ENCODE measurements at regions not wholly inside any gene's neighbourhood (a gene's known extent, or its start where the extent isn't known, plus 50 kb on each side); places are given as distances from the start of the nearest gene placed in this dataset.

DNA sequence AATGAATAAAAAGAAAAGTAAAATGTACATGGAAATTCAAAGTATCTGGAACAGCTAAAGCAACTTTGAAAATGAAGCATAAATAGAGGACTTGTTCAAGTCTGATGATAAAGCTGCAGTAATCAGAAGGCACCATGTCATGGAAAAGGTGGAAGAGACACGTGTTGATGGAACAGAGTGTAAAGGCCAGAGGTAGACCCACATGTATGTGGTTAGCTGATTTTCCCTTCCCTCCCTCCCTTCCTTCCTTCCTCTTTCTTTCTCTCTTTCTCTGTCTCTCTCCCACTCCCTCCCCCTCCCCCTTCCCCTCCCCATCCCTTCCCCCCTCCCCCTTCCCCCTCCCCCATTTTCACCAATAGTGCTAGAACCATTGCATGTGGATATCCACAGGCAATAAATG, 58.7 kb upstream of the FCN1 start:
- CTCF ChIA-PET, result no interaction called here
- POLR2A ChIA-PET, result no interaction called here
- no peak for DNase-seq (ENCODE audit: low read depth)

DNA sequence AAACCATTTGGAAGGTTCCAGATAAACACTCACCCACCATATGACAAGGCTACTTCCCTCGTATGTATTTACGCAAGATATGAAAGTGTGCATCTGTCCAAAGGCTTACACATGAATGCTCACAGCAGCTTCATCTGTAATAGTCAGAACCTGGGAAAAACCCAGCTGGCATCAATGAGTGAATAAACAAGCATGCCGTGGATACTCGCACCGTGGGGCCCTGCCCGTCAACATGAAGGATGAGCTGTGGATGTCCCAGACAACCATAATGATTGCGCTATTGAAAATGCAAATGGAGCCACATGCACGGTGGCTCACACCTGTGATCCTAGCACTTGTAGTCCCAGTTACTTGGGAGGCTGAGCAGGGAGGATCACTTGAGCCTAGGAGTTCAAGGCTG, 60.6 kb upstream of the FCN1 start:
- DNase-seq (ENCODE audit: low read depth), result no peak
- Histone ChIP-seq H3K36me3 (ENCODE audit: control insufficient read depth, insufficient read depth, low read length) (no peaks in the 10 kb centered on the region), H3K27me3 (ENCODE audit: control insufficient read depth, insufficient read depth, low read length) (no peaks in the 10 kb centered on the region), H3K4me3 (ENCODE audit: low read depth, low read length) (no peak overlapping the region)
- TF ChIP-seq, protein P1, sequence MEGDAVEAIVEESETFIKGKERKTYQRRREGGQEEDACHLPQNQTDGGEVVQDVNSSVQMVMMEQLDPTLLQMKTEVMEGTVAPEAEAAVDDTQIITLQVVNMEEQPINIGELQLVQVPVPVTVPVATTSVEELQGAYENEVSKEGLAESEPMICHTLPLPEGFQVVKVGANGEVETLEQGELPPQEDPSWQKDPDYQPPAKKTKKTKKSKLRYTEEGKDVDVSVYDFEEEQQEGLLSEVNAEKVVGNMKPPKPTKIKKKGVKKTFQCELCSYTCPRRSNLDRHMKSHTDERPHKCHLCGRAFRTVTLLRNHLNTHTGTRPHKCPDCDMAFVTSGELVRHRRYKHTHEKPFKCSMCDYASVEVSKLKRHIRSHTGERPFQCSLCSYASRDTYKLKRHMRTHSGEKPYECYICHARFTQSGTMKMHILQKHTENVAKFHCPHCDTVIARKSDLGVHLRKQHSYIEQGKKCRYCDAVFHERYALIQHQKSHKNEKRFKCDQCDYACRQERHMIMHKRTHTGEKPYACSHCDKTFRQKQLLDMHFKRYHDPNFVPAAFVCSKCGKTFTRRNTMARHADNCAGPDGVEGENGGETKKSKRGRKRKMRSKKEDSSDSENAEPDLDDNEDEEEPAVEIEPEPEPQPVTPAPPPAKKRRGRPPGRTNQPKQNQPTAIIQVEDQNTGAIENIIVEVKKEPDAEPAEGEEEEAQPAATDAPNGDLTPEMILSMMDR (IDR thresholded peaks at IDR 0.05; ENCODE audit: insufficient read depth, low read depth, low read length), result no peak
- POLR2A ChIA-PET, result no interaction called here
- CTCF ChIA-PET, result no interaction called here

More for the DNA sequence above, 58.7 kb upstream of the FCN1 start:
- no peaks in the 10 kb centered on the region; the same call in 1 of the 2 replicates for H3K27me3 ChIP-seq (ENCODE audit: control insufficient read depth, insufficient read depth, low read length)
- H3K4me3 ChIP-seq (ENCODE audit: low read depth, low read length), result no peak overlapping the region
- H3K36me3 ChIP-seq (ENCODE audit: control insufficient read depth, insufficient read depth, low read length), result no peaks in the 10 kb centered on the region
- TF ChIP-seq, protein P1 (IDR thresholded peaks at IDR 0.05; ENCODE audit: insufficient read depth, low read depth, low read length), result no peak

DNA sequence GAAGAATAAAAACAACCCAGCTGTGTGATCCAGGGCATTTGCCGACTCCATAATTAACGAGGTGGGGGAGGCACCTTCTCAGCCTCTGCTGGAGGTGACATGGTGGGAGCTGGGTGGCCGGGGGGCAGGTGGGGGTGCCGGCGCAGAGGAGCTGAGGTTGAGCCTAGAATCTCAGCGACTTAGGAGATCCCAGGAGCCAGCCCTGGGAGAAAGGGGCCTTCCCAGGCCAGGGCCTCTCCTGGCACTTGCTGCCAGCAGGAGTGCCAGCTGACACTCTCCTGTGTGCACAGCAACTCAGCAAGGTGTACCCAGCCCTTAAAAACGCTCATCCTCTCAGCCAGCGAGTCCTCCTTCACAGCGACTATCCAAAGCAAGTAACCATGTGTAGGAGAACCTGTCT, 62.8 kb upstream of the FCN1 start:
- POLR2A ChIA-PET, result no interaction called here
- no peak overlapping the region for H3K4me3 ChIP-seq (ENCODE audit: low read depth, low read length)
- CTCF ChIA-PET, result no interaction called here
- TF ChIP-seq, protein P1 (IDR thresholded peaks at IDR 0.05; ENCODE audit: insufficient read depth, low read depth, low read length), result no peak
- H3K27me3 ChIP-seq (ENCODE audit: control insufficient read depth, insufficient read depth, low read length), result no peaks in the 10 kb centered on the region
- no peaks in the 10 kb centered on the region for H3K36me3 ChIP-seq (ENCODE audit: control insufficient read depth, insufficient read depth, low read length)
- DNase-seq (ENCODE audit: low read depth), result no peak

DNA sequence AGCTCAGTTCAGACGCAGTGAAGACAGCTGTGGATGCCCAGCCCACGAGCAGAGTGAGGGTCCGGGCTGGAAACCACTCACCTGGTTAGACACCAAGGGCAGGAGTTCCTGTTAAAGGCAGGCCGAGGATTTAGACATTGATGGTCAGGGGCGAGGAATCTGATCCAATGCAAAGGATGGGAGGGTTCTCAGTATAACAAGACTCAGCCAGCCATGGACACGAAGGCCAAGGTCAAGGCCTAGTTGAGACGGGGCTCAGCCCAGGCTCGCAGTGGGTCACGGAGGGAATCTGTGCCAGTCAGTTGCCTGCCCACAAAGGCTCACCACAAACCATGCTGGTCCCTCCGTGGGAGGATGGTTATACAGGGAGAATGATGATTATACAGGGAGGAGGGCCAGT, 63.3 kb upstream of the FCN1 start:
- no peaks in the 10 kb centered on the region for H3K36me3 ChIP-seq (ENCODE audit: control insufficient read depth, insufficient read depth, low read length)
- no peaks in the 10 kb centered on the region for H3K27me3 ChIP-seq (ENCODE audit: control insufficient read depth, insufficient read depth, low read length)
- CTCF ChIA-PET, result no interaction called here
- DNase-seq (ENCODE audit: low read depth), result no peak
- no peak overlapping the region for H3K4me3 ChIP-seq (ENCODE audit: low read depth, low read length)
- TF ChIP-seq, protein P1 (IDR thresholded peaks at IDR 0.05; ENCODE audit: insufficient read depth, low read depth, low read length), result no peak
- POLR2A ChIA-PET, result no interaction called here

DNA sequence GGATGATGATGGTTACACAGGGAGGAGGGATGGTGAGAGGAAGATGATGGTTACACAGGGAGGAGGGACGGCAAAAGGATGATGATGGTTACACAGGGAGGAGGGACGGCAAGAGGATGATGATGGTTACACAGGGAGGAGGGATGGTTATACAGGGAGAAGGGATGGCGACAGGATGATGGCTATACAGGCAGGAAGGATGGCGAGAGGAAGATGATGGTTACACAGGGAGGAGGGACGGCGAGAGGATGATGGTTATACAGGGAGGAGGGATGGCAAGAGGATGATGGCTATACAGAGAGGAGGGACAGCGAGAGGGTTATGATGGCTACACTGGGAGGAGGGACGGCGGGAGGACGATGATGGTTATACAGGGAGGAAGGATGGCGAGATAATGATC, 64.1 kb upstream of the FCN1 start:
- CTCF ChIA-PET, result no interaction called here
- POLR2A ChIA-PET, result no interaction called here
- TF ChIP-seq, protein P1 (IDR thresholded peaks at IDR 0.05; ENCODE audit: insufficient read depth, low read depth, low read length), result no peak

More for the DNA sequence above, 64.1 kb upstream of the FCN1 start:
- Histone ChIP-seq H3K27me3 (ENCODE audit: control insufficient read depth, insufficient read depth, low read length) (no peaks in the 10 kb centered on the region), H3K36me3 (ENCODE audit: control insufficient read depth, insufficient read depth, low read length) (no peaks in the 10 kb centered on the region), H3K4me3 (ENCODE audit: low read depth, low read length) (no peak overlapping the region)
- DNase-seq (ENCODE audit: low read depth), result no peak
